Endothelial cell of umbilical vein (primary cell): ENCODE measurements at regions not wholly inside any gene's neighbourhood (a gene's known extent, or its start where the extent isn't known, plus 50 kb on each side); places are given as distances from the start of the nearest gene placed in this dataset.

ENCODE experiments used
- CTCF ChIP-seq, 2 donors: IDR thresholded peaks; 1 replicate in 1 of 2; 2 replicates in 1 of 2; pipeline ENCODE4 v1.5.1; 2011; ENCODE audit warnings: low read length in 2 of 2, mild to moderate bottlenecking in 2 of 2, moderate library complexity in 2 of 2, control low read depth in 1 of 2, inconsistent platforms in 1 of 2, low read depth in 1 of 2; ENCODE audit not compliant: insufficient read depth in 1 of 2; ENCODE audit errors: extremely low read depth in 1 of 2
- EZH2 ChIP-seq: IDR thresholded peaks from 2 replicates; pipeline ENCODE4 v1.6.1; 2012; ENCODE audit warnings: borderline replicate concordance, low read depth, mild to moderate bottlenecking, moderate library complexity, low read length, inconsistent platforms; ENCODE audit not compliant: severe bottlenecking
- FOS ChIP-seq: IDR thresholded peaks from 2 replicates; pipeline ENCODE4 v1.6.1; 2011; ENCODE audit warnings: mild to moderate bottlenecking, low read length, moderate library complexity, borderline replicate concordance; ENCODE audit not compliant: insufficient read depth
- GATA2 ChIP-seq: IDR thresholded peaks from 2 replicates; pipeline ENCODE4 v1.7.0; 2011; ENCODE audit warnings: low read depth, mild to moderate bottlenecking, moderate library complexity, mixed read lengths, low read length; ENCODE audit not compliant: insufficient read length, insufficient read depth
- JUN ChIP-seq: IDR thresholded peaks from 2 replicates; pipeline ENCODE4 v1.6.1; 2011; ENCODE audit warnings: borderline replicate concordance, low read depth; ENCODE audit not compliant: insufficient read length, insufficient read depth
- MAX ChIP-seq: IDR thresholded peaks from 2 replicates; pipeline ENCODE4 v1.6.1; 2011; ENCODE audit not compliant: insufficient read depth, insufficient read length
- POLR2A ChIP-seq: IDR thresholded peaks from 2 replicates; pipeline ENCODE4 v1.6.1; 2012; ENCODE audit warnings: low read depth, mild to moderate bottlenecking, control low read depth, low read length
- POLR2AphosphoS5 ChIP-seq: IDR thresholded peaks from 2 replicates; pipeline ENCODE4 v1.6.1; 2012; ENCODE audit warnings: low read depth, mild to moderate bottlenecking, control low read depth, low read length, moderate library complexity; ENCODE audit not compliant: insufficient read depth

- TF ChIP-seq POLR2AphosphoS5 (no peak), CTCF (IDR thresholded peaks at IDR 0.05; ENCODE audit: extremely low read depth in 1 of 2, insufficient read depth in 1 of 2, low read depth in 1 of 2, low read length in 2 of 2) (no peak), EZH2 (no peak), POLR2A (no peak), MAX (no peak), FOS (no peak), JUN (no peak), GATA2 (no peak)
Measured at GRCh38 chr10:94217411-94217810, 145.3 kb downstream of the NOC3L start.
